HCT116 (cell line): ENCODE measurements at regions not wholly inside any gene's neighbourhood (a gene's known extent, or its start where the extent isn't known, plus 50 kb on each side); places are given as distances from the start of the nearest gene placed in this dataset.

Source experiments
- ATAC-seq: fragments of 200-7000 bp; cut with Tn5 transposase; 2 replicates; pipeline ENCODE4 v1.9.1; 2020; ENCODE audit warnings: mild to moderate bottlenecking, moderate library complexity
- BruUV-seq: library from RNA; stranded (reverse); fragments of 400-500 nt; replicated peaks from 2 replicates; lab custom pipeline; 2021; lab: Mats Ljungman, UMichigan
- CTCF ChIA-PET: fragments of 300-600 bp; sonication (Branson Sonifier 250); formaldehyde crosslinking; loops from one replicate; lab custom pipeline; 2021; ENCODE audit warnings: antibody characterized with exemption; lab: Charles Lee
- POLR2A ChIA-PET: fragments of 300-600, 350-600 bp; sonication (Branson Sonifier 250); formaldehyde crosslinking; loops from one replicate; lab custom pipeline; 2021; ENCODE audit warnings: antibody characterized with exemption; lab: Charles Lee
- RAD21 ChIA-PET, 2 experiments: fragments of 300-600 bp; sonication (Branson Sonifier 250); formaldehyde crosslinking; loops; one replicate each; lab custom pipeline; 2023; ENCODE audit warnings: low total read pairs in 2 of 2; ENCODE audit not compliant: uncharacterized antibody in 2 of 2, unreplicated experiment in 2 of 2, low non-redundant PET in 1 of 2; lab: Charles Lee
- DNase-seq: peaks from one replicate; pipeline ENCODE4 v3.0.0-alpha.2; 2010; ENCODE audit warnings: low read depth, low spot score
- H2AFZ ChIP-seq: fragments of 200-600 bp; shearing (Covaris generic), sonication (generic); 2 replicates; pipeline ENCODE4 v1.6.1; 2017; ENCODE audit warnings: low read depth, mixed run types, mixed read lengths, antibody characterized with exemption, low read length; ENCODE audit not compliant: poor library complexity, severe bottlenecking
- H3K27ac ChIP-seq: 2 replicates; pipeline ENCODE4 v1.5.1; 2012; ENCODE audit warnings: low read depth, low read length
- H3K27me3 ChIP-seq: fragments of 200-600 bp; sonication (generic); 2 replicates; pipeline ENCODE4 v1.6.1; 2016; ENCODE audit warnings: mixed run types, low read length, mixed read lengths; ENCODE audit not compliant: insufficient read depth
- H3K36me3 ChIP-seq, 2 experiments: fragments of 200-500 bp in 1 of 2; fragments of 200-600 bp in 1 of 2; sonication (Bioruptor generic) in 1 of 2; sonication (generic) in 1 of 2; 2 replicates each; pipeline versions ENCODE4 v1.5.1 to v1.6.1; 2014 to 2016; ENCODE audit warnings: low read length in 2 of 2, inconsistent platforms in 1 of 2, mixed read lengths in 1 of 2, mixed run types in 1 of 2; ENCODE audit not compliant: insufficient read depth in 2 of 2, control insufficient read depth in 1 of 2
- H3K4me1 ChIP-seq, 2 experiments: fragments of 200-600 bp in 1 of 2; sonication (generic) in 1 of 2; 2 replicates each; pipeline versions ENCODE4 v1.5.1 to v1.6.1; 2012 to 2017; ENCODE audit warnings: low read length in 2 of 2, inconsistent platforms in 1 of 2, mild to moderate bottlenecking in 1 of 2, mixed read lengths in 1 of 2, mixed run types in 1 of 2, moderate library complexity in 1 of 2; ENCODE audit not compliant: insufficient read depth in 2 of 2, control insufficient read depth in 1 of 2
- H3K4me2 ChIP-seq: fragments of 200-600 bp; sonication (generic); 2 replicates; pipeline ENCODE4 v1.6.1; 2017; ENCODE audit warnings: mixed run types, low read length, mixed read lengths
- H3K4me3 ChIP-seq, 2 experiments: fragments of 200-600 bp in 1 of 2; sonication (generic) in 1 of 2; replicated peaks in 1 of 2; 2 replicates each; pipeline ENCODE4 v1.5.1; 2011 to 2016; ENCODE audit warnings: low read length in 2 of 2, control low read depth in 1 of 2, low read depth in 1 of 2, mild to moderate bottlenecking in 1 of 2, mixed read lengths in 1 of 2, mixed run types in 1 of 2
- H3K79me2 ChIP-seq: fragments of 200-600 bp; sonication (generic); 2 replicates; pipeline ENCODE4 v1.6.1; 2017; ENCODE audit warnings: mild to moderate bottlenecking, mixed run types, low read length, moderate library complexity, mixed read lengths; ENCODE audit not compliant: insufficient read depth
- H3K9ac ChIP-seq: fragments of 200-600 bp; sonication (generic); 2 replicates; pipeline ENCODE4 v1.6.1; 2016; ENCODE audit warnings: low read length, mixed read lengths
- H3K9me2 ChIP-seq: fragments of 200-600 bp; sonication (generic), shearing (Covaris generic); 2 replicates; pipeline ENCODE4 v1.6.1; 2017; ENCODE audit warnings: mixed run types, mild to moderate bottlenecking, moderate library complexity; ENCODE audit not compliant: insufficient read depth
- H3K9me3 ChIP-seq, 2 experiments: fragments of 200-500 bp in 1 of 2; fragments of 200-600 bp in 1 of 2; sonication (Bioruptor generic) in 1 of 2; sonication (generic) in 1 of 2; 2 replicates each; pipeline ENCODE4 v1.6.1; 2014 to 2017; ENCODE audit warnings: low read length in 2 of 2, mixed read lengths in 2 of 2, inconsistent platforms in 1 of 2, low read depth in 1 of 2, mild to moderate bottlenecking in 1 of 2, mixed run types in 1 of 2, moderate library complexity in 1 of 2; ENCODE audit not compliant: control insufficient read depth in 1 of 2, insufficient read depth in 1 of 2
- H4K20me1 ChIP-seq: fragments of 200-600 bp; sonication (generic), shearing (Covaris generic); 2 replicates; pipeline ENCODE4 v1.6.1; 2017; ENCODE audit warnings: mixed run types, mild to moderate bottlenecking, moderate library complexity; ENCODE audit not compliant: insufficient read depth
- ATF3 ChIP-seq: IDR thresholded peaks from 2 replicates; pipeline ENCODE4 v1.6.1; 2012
- CBX3 ChIP-seq: IDR thresholded peaks from 2 replicates; pipeline ENCODE4 v1.6.1; 2012; ENCODE audit warnings: low read depth
- EGR1 ChIP-seq: IDR thresholded peaks from 2 replicates; pipeline ENCODE4 v1.6.1; 2012; ENCODE audit warnings: low read depth
- ELF1 ChIP-seq: IDR thresholded peaks from 2 replicates; pipeline ENCODE4 v1.6.1; 2012; ENCODE audit warnings: low read depth, borderline replicate concordance
- EZH2 ChIP-seq: fragments of 200-600 bp; sonication (generic); IDR thresholded peaks from 2 replicates; pipeline ENCODE4 v1.6.1; 2017; ENCODE audit warnings: antibody characterized with exemption, mixed run types
- MAX ChIP-seq: IDR thresholded peaks from 2 replicates; pipeline ENCODE4 v1.6.1; 2012
- REST ChIP-seq: IDR thresholded peaks from 2 replicates; pipeline ENCODE4 v1.6.1; 2012; ENCODE audit warnings: low read depth
- SP1 ChIP-seq: IDR thresholded peaks from 2 replicates; pipeline ENCODE4 v1.6.1; 2012; ENCODE audit warnings: low read depth
- TCF7L2 ChIP-seq: IDR thresholded peaks from 2 replicates; pipeline ENCODE4 v1.7.0; 2011; ENCODE audit warnings: borderline replicate concordance, inconsistent platforms; ENCODE audit not compliant: insufficient read depth, insufficient read length; ENCODE audit errors: extremely low read depth
- YY1 ChIP-seq: IDR thresholded peaks from 2 replicates; pipeline ENCODE4 v1.6.1; 2011; ENCODE audit warnings: low read length, low read depth, moderate library complexity, mild to moderate bottlenecking; ENCODE audit not compliant: insufficient replicate concordance; ENCODE audit errors: extremely low read depth
- ZFX ChIP-seq: fragments of 450-650 bp; IDR thresholded peaks from 2 replicates; pipeline ENCODE4 v1.6.1; 2017
- intact Hi-C: fragments of 100-400 bp; cut with micrococcal nuclease; formaldehyde crosslinking; loops from 2 replicates; pipeline ENCODE4 v1.10.0; 2022
- TF ChIP-seq, protein P1 (sequence below): IDR thresholded peaks from 2 replicates; pipeline ENCODE4 v1.6.1; 2011; ENCODE audit warnings: mild to moderate bottlenecking, low read length, moderate library complexity; ENCODE audit not compliant: insufficient replicate concordance; ENCODE audit errors: extremely low read depth

GRCh38 chr3:25153136-25153535 is 274.9 kb upstream of the RARB start:
- no peaks in the 10 kb centered on the region for H4K20me1 ChIP-seq
- H3K9me3 ChIP-seq: no peaks in the 10 kb centered on the region
- H3K27ac ChIP-seq: no peak overlapping the region
- H3K9me2 ChIP-seq: no peaks in the 10 kb centered on the region
- no peaks in the 10 kb centered on the region for H3K4me1 ChIP-seq
- no peak overlapping the region for H3K9ac ChIP-seq
- BruUV-seq: no TSS peak
- ChIA-PET RAD21 (no interaction called here), POLR2A (no interaction called here), CTCF (no interaction called here)
- ATAC-seq (no peak), DNase-seq (no peak)
- H2AFZ ChIP-seq: no peak overlapping the region
- no peak for TF ChIP-seq SP1
- no peak for TF ChIP-seq REST
- no peak for TF ChIP-seq EZH2
- no peak for TF ChIP-seq EGR1
- no peak for TF ChIP-seq ATF3
- TF ChIP-seq, protein P1, sequence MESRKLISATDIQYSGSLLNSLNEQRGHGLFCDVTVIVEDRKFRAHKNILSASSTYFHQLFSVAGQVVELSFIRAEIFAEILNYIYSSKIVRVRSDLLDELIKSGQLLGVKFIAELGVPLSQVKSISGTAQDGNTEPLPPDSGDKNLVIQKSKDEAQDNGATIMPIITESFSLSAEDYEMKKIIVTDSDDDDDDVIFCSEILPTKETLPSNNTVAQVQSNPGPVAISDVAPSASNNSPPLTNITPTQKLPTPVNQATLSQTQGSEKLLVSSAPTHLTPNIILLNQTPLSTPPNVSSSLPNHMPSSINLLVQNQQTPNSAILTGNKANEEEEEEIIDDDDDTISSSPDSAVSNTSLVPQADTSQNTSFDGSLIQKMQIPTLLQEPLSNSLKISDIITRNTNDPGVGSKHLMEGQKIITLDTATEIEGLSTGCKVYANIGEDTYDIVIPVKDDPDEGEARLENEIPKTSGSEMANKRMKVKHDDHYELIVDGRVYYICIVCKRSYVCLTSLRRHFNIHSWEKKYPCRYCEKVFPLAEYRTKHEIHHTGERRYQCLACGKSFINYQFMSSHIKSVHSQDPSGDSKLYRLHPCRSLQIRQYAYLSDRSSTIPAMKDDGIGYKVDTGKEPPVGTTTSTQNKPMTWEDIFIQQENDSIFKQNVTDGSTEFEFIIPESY: no peak
- TF ChIP-seq ZFX: no peak
- no peak for TF ChIP-seq TCF7L2
- no peak for TF ChIP-seq MAX
- TF ChIP-seq ELF1: no peak
- no peak for TF ChIP-seq CBX3
- no peak for TF ChIP-seq YY1
- H3K4me2 ChIP-seq: no peak overlapping the region
- intact Hi-C loops: no loop called here
- no peaks in the 10 kb centered on the region for H3K79me2 ChIP-seq
- H3K36me3 ChIP-seq: no peaks in the 10 kb centered on the region
- H3K27me3 ChIP-seq: no peaks in the 10 kb centered on the region
- H3K4me3 ChIP-seq: no peak overlapping the region
